Skeletal muscle tissue (tissue), 3 donors: ENCODE measurements at regions not wholly inside any gene's neighbourhood (a gene's known extent, or its start where the extent isn't known, plus 50 kb on each side); places are given as distances from the start of the nearest gene placed in this dataset.

Source experiments
- H3K27ac ChIP-seq: one replicate; pipeline ENCODE4 v1.7.0; 2013; ENCODE audit warnings: mild to moderate bottlenecking, low read depth, low read length, inconsistent platforms
- H3K27me3 ChIP-seq, 3 donors: one replicate each; pipeline ENCODE4 v1.7.0; 2013; ENCODE audit warnings: low read length in 3 of 3; ENCODE audit not compliant: control insufficient read depth in 3 of 3, insufficient read depth in 3 of 3
- H3K36me3 ChIP-seq, 3 donors: one replicate each; pipeline ENCODE4 v1.7.0; 2013; ENCODE audit warnings: low read length in 3 of 3; ENCODE audit not compliant: control insufficient read depth in 3 of 3, insufficient read depth in 3 of 3
- H3K4me1 ChIP-seq, 3 donors: one replicate each; pipeline ENCODE4 v1.7.0; 2013; ENCODE audit warnings: low read length in 3 of 3, mild to moderate bottlenecking in 3 of 3; ENCODE audit not compliant: control insufficient read depth in 3 of 3, insufficient read depth in 3 of 3
- H3K4me3 ChIP-seq, 3 donors: one replicate each; pipeline ENCODE4 v1.7.0; 2013; ENCODE audit warnings: low read length in 3 of 3
- H3K9ac ChIP-seq, 3 donors: one replicate each; pipeline ENCODE4 v1.7.0; 2013; ENCODE audit warnings: low read length in 3 of 3, mild to moderate bottlenecking in 3 of 3, moderate library complexity in 2 of 3, low read depth in 1 of 3
- H3K9me3 ChIP-seq, 3 donors: one replicate each; pipeline ENCODE4 v1.7.0; 2013; ENCODE audit warnings: low read length in 3 of 3; ENCODE audit not compliant: control insufficient read depth in 3 of 3
- donor health status: Osteomylitis.

DNA sequence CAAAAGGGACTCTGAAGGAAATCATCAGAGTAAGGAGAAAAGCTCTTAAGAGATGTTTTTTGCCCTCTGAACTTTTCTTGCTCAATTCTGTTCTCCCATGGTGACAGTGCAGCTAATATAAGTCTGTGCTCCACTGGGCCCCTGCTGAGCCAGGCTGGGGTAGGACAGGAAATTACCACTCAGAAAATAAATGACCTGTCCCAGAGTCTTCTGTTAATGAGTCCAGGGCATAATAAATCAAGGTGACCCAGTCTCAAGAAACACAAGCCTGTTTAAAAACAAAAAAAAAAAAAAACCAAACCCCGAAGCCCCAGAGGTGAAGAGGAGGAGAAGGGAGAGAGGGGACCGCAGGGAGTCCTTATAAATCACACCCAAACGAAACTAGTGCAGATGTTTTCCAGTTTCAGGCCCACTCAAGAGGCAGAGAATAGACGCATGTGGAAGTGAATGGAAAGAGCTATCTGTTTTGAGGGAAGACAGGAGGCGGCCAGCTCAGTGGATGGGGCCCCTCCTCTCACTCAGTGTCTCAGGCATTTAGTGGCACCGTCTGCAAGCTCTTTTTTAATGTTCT, 59.8 kb upstream of the BOC start:
- Histone ChIP-seq H3K4me3 (no peak overlapping the region), H3K9ac (no peak overlapping the region), H3K4me1 (peaks cover 15 to 21% (median 20%) of the 10 kb centered on the region in 3 donors), H3K27me3 (no peaks in the 10 kb centered on the region), H3K9me3 (no peaks in the 10 kb centered on the region), H3K27ac (peak overlapping the region; percentile 46), H3K36me3 (no peaks in the 10 kb centered on the region)

DNA sequence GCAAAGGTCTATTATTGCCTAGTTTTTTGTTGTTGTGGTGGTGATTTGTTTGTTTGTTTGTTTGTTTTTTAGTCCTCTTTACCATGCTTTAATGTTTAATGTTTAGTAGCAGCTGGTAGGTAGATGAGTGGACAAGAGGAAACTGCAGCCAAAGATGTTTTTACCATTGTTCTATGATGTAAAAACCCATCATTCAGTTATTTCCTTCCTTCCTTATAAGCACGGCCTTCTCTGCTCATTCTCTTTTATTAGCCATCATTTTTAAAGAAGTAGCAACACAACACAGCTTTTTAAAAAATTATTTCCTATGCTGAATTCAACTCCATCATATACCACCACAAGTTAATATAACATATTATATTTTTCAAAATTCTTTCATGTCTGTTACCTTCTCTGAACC, 58.5 kb upstream of the BOC start:
- Histone ChIP-seq H3K4me1 (peaks cover 14 to 22% (median 18%) of the 10 kb centered on the region in 3 donors), H3K36me3 (no peaks in the 10 kb centered on the region), H3K4me3 (no peak overlapping the region), H3K9ac (no peak overlapping the region), H3K27me3 (no peaks in the 10 kb centered on the region), H3K9me3 (no peaks in the 10 kb centered on the region), H3K27ac (no peak overlapping the region)

DNA sequence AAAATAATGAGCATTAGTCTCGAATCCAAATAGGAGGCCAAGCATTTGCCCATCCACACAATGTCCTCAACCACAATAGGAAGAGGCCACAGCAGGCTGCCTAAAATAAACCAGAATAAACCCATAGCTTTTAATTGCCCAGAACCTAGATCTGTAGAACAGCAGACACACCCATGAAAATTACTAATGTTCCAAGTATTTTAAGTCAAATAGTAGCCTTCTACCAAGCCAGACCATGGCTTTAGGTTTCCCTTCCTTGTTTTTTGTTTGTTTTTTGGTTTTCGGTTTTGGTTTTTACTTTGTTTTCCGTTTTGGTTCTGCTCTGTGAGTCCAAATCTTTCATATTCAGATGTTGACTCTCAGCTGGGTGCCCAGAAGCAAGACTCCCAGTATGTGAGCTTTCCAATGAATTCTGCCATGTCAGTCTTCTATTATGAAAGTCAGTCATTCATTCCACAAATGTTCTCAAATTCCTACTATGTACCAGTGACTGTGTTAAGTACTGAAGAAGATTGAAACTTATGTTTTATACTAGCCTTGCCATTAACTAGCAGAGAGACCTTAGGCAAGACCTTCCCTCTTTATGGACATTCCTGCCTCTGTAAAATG, 57.8 kb upstream of the BOC start:
- Histone ChIP-seq H3K9me3 (no peaks in the 10 kb centered on the region), H3K27ac (no peak overlapping the region), H3K27me3 (no peaks in the 10 kb centered on the region), H3K4me1 (peaks cover 8 to 15% (median 11%) of the 10 kb centered on the region in 3 donors), H3K36me3 (no peaks in the 10 kb centered on the region), H3K4me3 (no peak overlapping the region), H3K9ac (no peak overlapping the region)

DNA sequence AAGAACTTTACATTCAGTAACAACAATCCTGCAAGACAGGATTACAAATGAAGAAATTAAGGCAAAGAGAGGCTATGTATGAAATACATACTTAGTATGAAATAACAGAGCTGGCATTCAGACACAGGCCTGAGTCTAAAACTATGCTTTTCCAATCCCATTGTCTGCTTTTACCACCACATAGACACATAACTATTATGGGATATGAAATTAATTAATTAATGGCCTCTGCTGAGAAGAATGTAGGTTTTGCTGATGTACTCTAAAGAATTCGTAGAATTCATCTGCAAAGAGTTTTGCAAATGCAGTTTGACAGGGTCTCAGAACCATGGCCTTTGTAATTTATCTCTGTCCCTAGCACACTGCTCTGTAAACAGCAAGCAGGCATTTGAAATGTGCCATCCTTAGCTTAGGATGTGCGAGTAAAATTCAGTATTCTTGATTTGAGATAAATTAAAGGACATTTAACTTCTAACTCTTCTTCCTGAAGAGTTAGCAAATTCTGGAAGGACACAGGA, 54.5 kb upstream of the BOC start:
- no peak overlapping the region for H3K27ac ChIP-seq
- no peak overlapping the region for H3K4me3 ChIP-seq

DNA sequence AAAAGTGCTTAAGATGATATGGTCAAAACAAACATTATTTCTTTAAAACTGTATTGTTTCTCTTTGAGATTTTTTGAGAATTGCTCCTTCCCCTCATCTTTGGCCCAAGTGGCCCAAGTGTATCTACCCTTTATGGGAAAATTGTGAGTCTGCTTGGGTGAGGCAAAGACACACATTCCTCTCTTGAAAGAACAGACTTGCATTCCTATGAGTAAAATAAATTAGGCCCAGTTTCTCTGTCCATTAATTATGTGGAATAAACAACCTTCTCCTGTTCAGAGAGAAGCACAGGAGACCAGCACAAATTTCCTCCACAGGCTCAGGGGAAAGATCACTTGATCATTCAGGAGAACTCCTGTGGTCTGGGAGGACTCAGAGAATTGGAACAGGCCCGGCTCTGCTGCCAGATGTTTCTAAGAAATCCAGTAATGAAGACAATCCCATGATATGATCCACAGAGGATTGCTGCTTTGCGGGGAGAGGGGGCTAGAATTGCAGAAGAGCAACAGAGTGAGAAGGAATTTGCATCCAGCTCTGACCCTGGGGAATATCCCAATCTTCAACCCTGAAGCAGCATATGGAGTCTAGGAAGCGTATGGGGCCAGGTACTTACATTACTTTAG, 53.8 kb upstream of the BOC start:
- Histone ChIP-seq H3K36me3 (no peaks in the 10 kb centered on the region), H3K9ac (no peak overlapping the region), H3K27me3 (no peaks in the 10 kb centered on the region), H3K4me1 (peaks cover 0 to 3% (median 0%) of the 10 kb centered on the region in 3 donors), H3K4me3 (no peak overlapping the region), H3K9me3 (no peaks in the 10 kb centered on the region), H3K27ac (peak overlapping the region; percentile 43)

More for the DNA sequence above, 54.5 kb upstream of the BOC start:
- no peaks in the 10 kb centered on the region for H3K27me3 ChIP-seq
- no peaks in the 10 kb centered on the region for H3K9me3 ChIP-seq
- H3K36me3 ChIP-seq: no peaks in the 10 kb centered on the region
- no peak overlapping the region for H3K9ac ChIP-seq
- H3K4me1 ChIP-seq: peaks cover 0 to 6% (median 0%) of the 10 kb centered on the region in 3 donors

DNA sequence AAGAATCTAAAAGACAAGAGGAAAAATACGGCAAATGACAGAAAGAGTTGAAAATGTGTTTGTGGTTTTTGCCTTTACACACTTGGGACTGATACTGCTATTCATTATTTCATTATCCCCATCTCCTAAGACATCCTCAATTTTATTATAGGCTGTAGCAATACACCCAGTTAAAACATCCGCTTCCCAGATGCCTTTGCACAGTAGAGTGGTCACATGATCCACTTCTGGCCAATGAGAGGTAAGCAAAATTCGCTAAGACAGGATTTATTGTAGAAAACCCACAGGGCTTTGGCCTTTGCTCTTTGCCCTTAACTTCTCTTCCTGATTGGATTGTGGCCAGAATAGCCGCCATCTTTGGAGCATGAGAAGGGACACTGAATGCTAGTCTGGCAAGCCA, 53.2 kb upstream of the BOC start:
- H3K36me3 ChIP-seq: no peaks in the 10 kb centered on the region
- H3K4me1 ChIP-seq: peaks cover 0 to 3% (median 0%) of the 10 kb centered on the region in 3 donors
- no peak overlapping the region for H3K4me3 ChIP-seq
- H3K27ac ChIP-seq: peak overlapping the region; percentile 43
- no peak overlapping the region for H3K9ac ChIP-seq
- H3K9me3 ChIP-seq: no peaks in the 10 kb centered on the region
- H3K27me3 ChIP-seq: no peaks in the 10 kb centered on the region
